Activated naive CD4-positive, alpha-beta T cell treated with anti-CD3 and anti-CD28 coated beads, Interleukin-2, amount 10 ng/mL, durations not matched to agents 7 days and 5 days (primary cell): ENCODE measurements at regions not wholly inside any gene's neighbourhood (a gene's known extent, or its start where the extent isn't known, plus 50 kb on each side); places are given as distances from the start of the nearest gene placed in this dataset.
A peak's percentile ranks its signal among the peaks of the same experiment; 100 is the strongest.
"Not testable (repeated sequence)": the region's sequence is repeated elsewhere in the genome, so short reads cannot be mapped to it uniquely, and the experiment has no call there.

Source experiments
- CTCF ChIA-PET: fragments of 350-600 bp; sonication (Branson Sonifier 250); formaldehyde crosslinking; loops from one replicate; lab custom pipeline; 2021; ENCODE audit warnings: antibody characterized with exemption; lab: Charles Lee
- DNase-seq: peaks from one replicate; pipeline ENCODE4 v3.0.0-alpha.2; 2020
- H3K27ac Mint-ChIP-seq: one replicate; pipeline ENCODE4 v1.8.0; 2021; ENCODE audit warnings: mild to moderate bottlenecking, moderate library complexity, mixed read lengths
- H3K27me3 Mint-ChIP-seq: one replicate; pipeline ENCODE4 v1.8.0; 2021; ENCODE audit warnings: mild to moderate bottlenecking, mixed read lengths
- H3K36me3 Mint-ChIP-seq: one replicate; pipeline ENCODE4 v1.8.0; 2021; ENCODE audit warnings: mixed read lengths
- H3K4me1 Mint-ChIP-seq: one replicate; pipeline ENCODE4 v1.8.0; 2021; ENCODE audit warnings: mixed read lengths
- H3K4me3 Mint-ChIP-seq: one replicate; pipeline ENCODE4 v1.8.0; 2021; ENCODE audit warnings: mild to moderate bottlenecking, moderate library complexity, mixed read lengths
- H3K9me3 Mint-ChIP-seq: one replicate; pipeline ENCODE4 v1.8.0; 2021; ENCODE audit warnings: mixed read lengths

DNA sequence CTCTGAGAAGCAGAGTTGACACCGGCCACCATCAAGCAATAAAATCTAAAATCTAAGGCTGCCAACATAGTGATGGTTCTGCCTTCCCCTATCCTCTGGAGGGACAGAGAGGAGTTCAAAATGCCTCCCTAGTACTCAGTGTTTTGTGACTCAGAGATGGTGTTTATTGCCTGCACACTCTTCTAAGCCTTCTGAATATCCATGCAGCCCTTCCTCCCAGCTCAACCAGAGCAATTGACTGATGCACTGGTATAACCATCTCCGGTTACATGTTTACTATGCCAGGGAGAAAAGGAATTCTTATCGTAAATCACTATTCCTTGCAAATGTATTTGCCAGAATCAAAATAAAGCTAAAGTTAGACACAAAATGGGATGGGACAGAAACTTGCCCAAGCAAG is 132.9 kb upstream of the RAB4A start:
- H3K9me3 Mint-ChIP-seq = peaks cover 32% of the 10 kb centered on the region
- no peak overlapping the region for H3K27ac Mint-ChIP-seq
- H3K27me3 Mint-ChIP-seq = peaks cover 3% of the 10 kb centered on the region
- CTCF ChIA-PET = interaction anchor here (1.1 kb wide), 1 partner anchor 474 kb away, joined by 3 read pairs; no protein-coding TSS in a partner anchor
- H3K4me1 Mint-ChIP-seq = peaks cover 42% of the 10 kb centered on the region
- DNase-seq = no peak
- H3K4me3 Mint-ChIP-seq = no peak overlapping the region
- H3K36me3 Mint-ChIP-seq = peaks cover 24% of the 10 kb centered on the region

GRCh38 chr1:229139331-229140118 is 131.4 kb upstream of the RAB4A start:
- Mint-ChIP-seq H3K4me1 (peaks cover 38% of the 10 kb centered on the region), H3K9me3 (peaks cover 18% of the 10 kb centered on the region), H3K4me3 (peak overlapping the region; percentile 38), H3K27ac (peak overlapping the region; percentile 39), H3K27me3 (no peaks in the 10 kb centered on the region), H3K36me3 (peaks cover 17% of the 10 kb centered on the region)
- CTCF ChIA-PET = interaction anchor here (1.5 kb wide), 1 partner anchor 31 kb away, joined by 3 read pairs; no protein-coding TSS in a partner anchor
- peak; percentile 53 for DNase-seq

- no peak overlapping the region for H3K27ac Mint-ChIP-seq
Measured at GRCh38 chr1:229140119-229140396, 130.9 kb upstream of the RAB4A start.

GRCh38 chr1:229141271-229141670 is 129.6 kb upstream of the RAB4A start:
- peaks cover 37% of the 10 kb centered on the region for H3K4me1 Mint-ChIP-seq
- no peak for DNase-seq
- H3K27ac Mint-ChIP-seq = no peak overlapping the region
- peaks cover 3% of the 10 kb centered on the region for H3K9me3 Mint-ChIP-seq
- H3K27me3 Mint-ChIP-seq = peaks cover 4% of the 10 kb centered on the region
- CTCF ChIA-PET = no interaction called here
- no peak overlapping the region for H3K4me3 Mint-ChIP-seq
- peaks cover 3% of the 10 kb centered on the region for H3K36me3 Mint-ChIP-seq

More at GRCh38 chr1:229140119-229140396, 130.9 kb upstream of the RAB4A start:
- Mint-ChIP-seq H3K36me3 (peaks cover 13% of the 10 kb centered on the region), H3K9me3 (peaks cover 14% of the 10 kb centered on the region), H3K27me3 (no peaks in the 10 kb centered on the region), H3K4me3 (peak overlapping the region; percentile 1), H3K4me1 (peaks cover 38% of the 10 kb centered on the region)
- DNase-seq = no peak
- CTCF ChIA-PET = interaction anchor here (1.5 kb wide), 1 partner anchor 30 kb away, joined by 3 read pairs; no protein-coding TSS in a partner anchor

GRCh38 chr1:229141689-229142377 is 129.1 kb upstream of the RAB4A start:
- Mint-ChIP-seq H3K4me1 (peaks cover 32% of the 10 kb centered on the region), H3K36me3 (no peaks in the 10 kb centered on the region), H3K4me3 (no peak overlapping the region), H3K9me3 (no peaks in the 10 kb centered on the region), H3K27me3 (peaks cover 7% of the 10 kb centered on the region), H3K27ac (no peak overlapping the region)
- DNase-seq = no peak
- CTCF ChIA-PET = no interaction called here

DNA sequence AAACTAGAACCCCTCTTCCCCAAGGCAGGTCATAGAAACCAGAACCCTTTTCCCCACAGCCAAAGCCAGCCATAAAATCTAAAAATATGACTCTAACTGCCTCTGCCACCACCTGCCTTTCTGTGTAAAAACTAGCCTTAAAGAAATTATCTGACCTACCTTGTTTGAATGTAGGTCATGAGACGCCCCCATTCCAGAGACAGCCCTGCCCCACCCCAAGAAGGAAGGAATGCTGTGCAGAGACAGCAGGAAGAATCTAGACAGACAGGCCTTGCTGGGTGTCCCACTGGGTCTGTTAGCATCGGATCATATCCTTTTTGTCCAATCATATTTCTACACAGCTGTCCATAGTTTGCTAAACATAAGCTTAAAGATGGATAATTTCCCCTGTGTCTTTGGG is 128.4 kb upstream of the RAB4A start:
- no peak for DNase-seq
- no peaks in the 10 kb centered on the region for H3K9me3 Mint-ChIP-seq
- H3K27me3 Mint-ChIP-seq = peaks cover 12% of the 10 kb centered on the region
- H3K4me3 Mint-ChIP-seq = no peak overlapping the region
- no peaks in the 10 kb centered on the region for H3K36me3 Mint-ChIP-seq
- CTCF ChIA-PET = no interaction called here
- H3K4me1 Mint-ChIP-seq = peaks cover 25% of the 10 kb centered on the region
- H3K27ac Mint-ChIP-seq = no peak overlapping the region

GRCh38 chr1:229146647-229147046 is 124.3 kb upstream of the RAB4A start:
- no peaks in the 10 kb centered on the region for H3K9me3 Mint-ChIP-seq
- DNase-seq = no peak
- H3K27me3 Mint-ChIP-seq = peaks cover 12% of the 10 kb centered on the region
- no peak overlapping the region for H3K4me3 Mint-ChIP-seq
- H3K4me1 Mint-ChIP-seq = no peaks in the 10 kb centered on the region
- CTCF ChIA-PET = interaction anchor here (0.9 kb wide), 1 partner anchor 10 kb away, joined by 5 read pairs; no protein-coding TSS in a partner anchor
- H3K27ac Mint-ChIP-seq = no peak overlapping the region
- no peaks in the 10 kb centered on the region for H3K36me3 Mint-ChIP-seq

GRCh38 chr1:229147072-229147471 is 123.8 kb upstream of the RAB4A start:
- H3K9me3 Mint-ChIP-seq = no peaks in the 10 kb centered on the region
- H3K27me3 Mint-ChIP-seq = peaks cover 12% of the 10 kb centered on the region
- H3K4me3 Mint-ChIP-seq = no peak overlapping the region
- no peak overlapping the region for H3K27ac Mint-ChIP-seq
- CTCF ChIA-PET = interaction anchor here (0.9 kb wide), 1 partner anchor 9 kb away, joined by 5 read pairs; no protein-coding TSS in a partner anchor
- H3K36me3 Mint-ChIP-seq = no peaks in the 10 kb centered on the region
- no peaks in the 10 kb centered on the region for H3K4me1 Mint-ChIP-seq
- no peak for DNase-seq

DNA sequence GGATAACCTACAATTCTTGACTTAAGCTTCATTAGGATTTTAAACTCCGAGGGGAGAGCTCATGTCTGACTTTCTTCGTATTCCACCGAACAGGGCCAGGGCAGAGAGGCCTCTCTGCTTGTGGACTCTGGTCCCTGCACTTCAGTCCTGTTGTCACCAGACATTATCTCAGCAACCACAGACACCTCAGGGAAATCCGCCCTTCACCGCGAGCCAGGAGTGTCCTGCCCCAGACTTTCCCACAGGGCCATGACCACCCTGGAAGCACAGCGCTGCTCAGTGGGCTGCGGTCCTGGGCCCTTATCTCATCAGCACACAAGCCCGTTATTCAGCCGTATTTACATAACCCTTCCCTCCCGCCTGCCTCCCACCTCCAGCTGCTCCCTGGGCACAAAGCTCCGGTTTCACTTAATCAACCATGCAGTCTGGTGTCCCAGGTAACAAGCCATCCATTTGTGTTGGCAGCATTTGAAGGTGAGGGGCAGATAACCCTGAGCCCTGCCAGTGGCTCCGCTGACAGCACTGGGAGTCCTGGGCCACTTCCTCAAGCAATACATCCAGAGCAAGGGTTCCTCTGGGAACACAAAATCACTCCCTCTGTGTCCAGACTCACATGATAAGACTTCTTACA is 122.8 kb upstream of the RAB4A start:
- H3K36me3 Mint-ChIP-seq = no peaks in the 10 kb centered on the region
- CTCF ChIA-PET = no interaction called here

DNA sequence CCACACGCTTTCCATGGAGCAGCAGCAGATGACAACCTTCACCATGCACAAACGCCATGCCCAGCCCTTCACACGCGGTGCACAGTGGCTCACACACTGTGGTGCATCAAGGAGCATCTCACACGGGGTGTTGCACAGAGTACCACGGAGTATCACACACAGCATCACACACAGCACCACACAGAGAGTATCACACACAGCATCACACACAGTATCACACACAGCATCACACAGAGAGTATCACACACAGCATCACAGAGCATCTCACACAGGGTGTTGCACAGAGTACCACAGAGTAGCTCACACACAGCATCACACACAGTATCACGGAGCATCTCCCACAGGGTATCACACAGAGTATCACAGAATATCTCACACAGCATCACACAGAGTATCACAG is 122.2 kb upstream of the RAB4A start:
- Mint-ChIP-seq H3K27me3 (peaks cover 12% of the 10 kb centered on the region), H3K27ac (no peak overlapping the region), H3K4me1 (peaks cover 2% of the 10 kb centered on the region), H3K9me3 (no peaks in the 10 kb centered on the region), H3K36me3 (no peaks in the 10 kb centered on the region), H3K4me3 (no peak overlapping the region)
- CTCF ChIA-PET = no interaction called here
- no peak for DNase-seq

More for the DNA sequence above, 122.8 kb upstream of the RAB4A start:
- no peak for DNase-seq
- Mint-ChIP-seq H3K27ac (no peak overlapping the region), H3K27me3 (peaks cover 12% of the 10 kb centered on the region), H3K9me3 (no peaks in the 10 kb centered on the region), H3K4me3 (no peak overlapping the region), H3K4me1 (no peaks in the 10 kb centered on the region)

DNA sequence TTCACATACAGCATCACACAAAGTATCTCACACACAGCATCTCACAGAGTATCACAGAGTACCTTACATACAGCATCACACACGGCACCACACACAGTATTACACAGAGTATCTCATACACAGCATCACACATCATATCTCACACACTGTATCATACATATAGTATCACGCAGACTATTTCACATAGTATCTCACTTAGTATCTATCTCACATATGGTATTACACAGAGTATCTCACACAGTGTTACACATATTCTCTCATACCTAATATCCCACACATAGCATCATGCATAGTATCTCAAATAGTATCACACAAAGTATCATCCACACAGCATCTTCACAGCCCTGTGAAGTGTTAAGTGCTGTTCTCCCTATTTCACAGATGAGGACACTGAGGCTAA is 121.5 kb upstream of the RAB4A start:
- Mint-ChIP-seq H3K27me3 (peaks cover 12% of the 10 kb centered on the region), H3K36me3 (no peaks in the 10 kb centered on the region), H3K27ac (no peak overlapping the region), H3K9me3 (no peaks in the 10 kb centered on the region), H3K4me1 (peaks cover 8% of the 10 kb centered on the region), H3K4me3 (no peak overlapping the region)
- no peak for DNase-seq
- CTCF ChIA-PET = no interaction called here

DNA sequence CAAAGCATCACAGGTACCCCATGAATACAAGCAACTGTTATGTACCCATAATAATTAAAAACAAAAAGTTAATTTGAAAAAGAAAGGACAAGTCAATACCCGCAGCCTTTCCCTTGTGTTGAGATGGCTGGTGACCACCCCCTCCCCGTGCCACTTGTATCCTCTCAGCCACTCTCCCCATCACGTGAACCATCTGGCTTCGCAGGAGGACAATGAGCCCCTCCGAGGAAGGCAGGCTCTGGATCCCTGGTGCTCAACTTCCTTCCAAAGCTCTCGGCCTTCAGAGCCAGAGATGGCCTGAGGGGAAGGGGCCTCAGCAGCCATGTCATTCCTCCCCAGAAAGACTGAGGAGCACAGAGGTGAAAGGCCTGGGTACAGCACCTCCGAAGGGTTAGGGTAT is 120.4 kb upstream of the RAB4A start:
- no peak overlapping the region for H3K27ac Mint-ChIP-seq
- no peak for DNase-seq
- no peaks in the 10 kb centered on the region for H3K9me3 Mint-ChIP-seq
- peaks cover 2% of the 10 kb centered on the region for H3K36me3 Mint-ChIP-seq
- H3K4me3 Mint-ChIP-seq = no peak overlapping the region
- CTCF ChIA-PET = no interaction called here
- peaks cover 19% of the 10 kb centered on the region for H3K4me1 Mint-ChIP-seq
- peaks cover 12% of the 10 kb centered on the region for H3K27me3 Mint-ChIP-seq

GRCh38 chr1:229151412-229151811 is 119.5 kb upstream of the RAB4A start:
- H3K4me3 Mint-ChIP-seq, H3K27me3 Mint-ChIP-seq, H3K9me3 Mint-ChIP-seq, CTCF ChIA-PET, H3K36me3 Mint-ChIP-seq, H3K27ac Mint-ChIP-seq, DNase-seq: not testable (repeated sequence)
- H3K4me1 Mint-ChIP-seq = peaks cover 28% of the 10 kb centered on the region

- no peak for DNase-seq
- Mint-ChIP-seq H3K36me3 (peaks cover 2% of the 10 kb centered on the region), H3K4me3 (no peak overlapping the region), H3K4me1 (peaks cover 33% of the 10 kb centered on the region), H3K27me3 (peaks cover 4% of the 10 kb centered on the region), H3K27ac (no peak overlapping the region), H3K9me3 (no peaks in the 10 kb centered on the region)
- CTCF ChIA-PET = no interaction called here
Measured at GRCh38 chr1:229152311-229152710, 118.6 kb upstream of the RAB4A start.
